Activated CD8-positive, alpha-beta memory T cell treated with anti-CD3 and anti-CD28 coated beads, Interleukin-2, amount 50 U/mL, for 1 hour (primary cell): ENCODE measurements at regions not wholly inside any gene's neighbourhood (a gene's known extent, or its start where the extent isn't known, plus 50 kb on each side); places are given as distances from the start of the nearest gene placed in this dataset.
"Not testable (repeated sequence)": the region's sequence is repeated elsewhere in the genome, so short reads cannot be mapped to it uniquely, and the experiment has no call there.

ENCODE experiments used
- DNase-seq: peaks from one replicate; pipeline ENCODE4 v3.0.0-alpha.2; 2020; ENCODE audit errors: extremely low read depth

DNA sequence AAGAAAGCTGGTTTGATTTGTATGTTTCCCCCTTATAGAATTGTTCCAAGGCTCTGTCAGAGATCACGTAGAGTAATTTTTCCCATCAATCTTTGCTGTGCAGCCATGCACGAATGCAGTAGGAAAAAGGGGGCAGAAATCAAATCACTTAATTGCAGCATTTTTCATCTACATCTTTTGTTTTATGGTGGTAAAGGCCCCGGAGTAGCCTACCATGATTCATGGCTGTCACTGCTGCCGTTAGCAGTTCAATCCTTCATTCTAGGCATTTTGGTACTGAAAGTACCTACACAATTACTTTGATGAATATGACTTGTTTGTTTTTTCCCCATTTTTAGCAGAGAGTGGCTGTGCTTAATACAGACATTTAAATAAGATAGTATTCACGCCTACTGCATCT lies 631.9 kb upstream of the MMS22L start:
- no peak for DNase-seq

DNA sequence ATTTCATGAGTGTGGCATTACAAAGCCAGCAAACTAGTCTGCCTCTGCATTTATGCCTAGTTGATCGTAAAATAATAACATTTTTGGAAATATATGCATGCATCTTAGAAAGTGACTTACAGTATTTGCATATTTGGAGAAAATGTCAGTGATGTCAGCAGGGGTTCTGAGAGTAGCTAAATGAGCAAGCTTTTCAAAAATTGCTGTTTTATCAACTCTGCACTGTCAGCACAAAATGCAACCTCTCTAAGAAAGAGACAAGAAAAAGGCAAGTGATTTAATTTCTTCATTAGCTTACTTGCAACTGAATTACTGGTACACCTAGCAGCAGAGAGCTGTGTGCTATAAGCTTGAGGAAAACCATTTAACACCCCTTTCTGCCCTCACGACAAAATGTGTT lies 632.5 kb upstream of the MMS22L start:
- no peak for DNase-seq

DNA sequence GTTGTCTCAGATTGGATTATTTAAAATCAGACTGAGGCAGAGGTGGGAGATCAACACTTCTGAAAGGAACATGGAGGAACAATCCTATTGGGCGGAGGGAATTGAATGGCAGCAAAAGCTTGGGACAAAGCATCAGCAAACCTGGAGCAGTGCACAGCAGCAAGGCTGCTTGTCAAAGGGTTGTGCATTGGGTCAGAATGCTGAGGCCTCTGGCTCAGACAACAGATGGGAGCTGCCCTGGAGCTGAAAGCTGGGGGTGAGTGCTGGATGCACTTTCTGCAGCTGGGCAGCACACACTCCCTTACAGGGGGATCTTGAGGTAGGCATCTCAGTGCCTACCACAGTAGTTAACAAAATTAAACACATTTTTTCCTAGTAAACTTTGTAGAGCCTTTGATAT lies 634.4 kb upstream of the MMS22L start:
- no peak for DNase-seq

DNA sequence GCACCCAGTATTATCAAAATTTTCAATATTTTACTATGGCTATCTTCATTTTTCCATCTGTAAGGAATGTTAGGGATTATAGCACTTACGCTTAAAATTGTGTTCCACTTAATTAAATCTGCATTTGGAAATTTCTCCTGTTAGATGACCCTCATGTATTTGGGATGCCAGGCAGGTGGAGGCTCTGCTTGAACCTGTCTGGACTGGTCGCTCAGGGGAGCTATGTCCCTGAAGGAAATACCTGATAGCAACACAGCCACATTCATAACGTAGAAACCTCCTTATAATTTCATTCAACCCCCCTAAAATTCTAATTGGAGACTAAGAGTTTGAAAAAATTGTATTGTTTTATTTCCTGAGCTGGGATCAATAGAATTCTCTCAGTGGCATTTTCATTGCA lies 636.0 kb upstream of the MMS22L start:
- DNase-seq, result no peak

DNA sequence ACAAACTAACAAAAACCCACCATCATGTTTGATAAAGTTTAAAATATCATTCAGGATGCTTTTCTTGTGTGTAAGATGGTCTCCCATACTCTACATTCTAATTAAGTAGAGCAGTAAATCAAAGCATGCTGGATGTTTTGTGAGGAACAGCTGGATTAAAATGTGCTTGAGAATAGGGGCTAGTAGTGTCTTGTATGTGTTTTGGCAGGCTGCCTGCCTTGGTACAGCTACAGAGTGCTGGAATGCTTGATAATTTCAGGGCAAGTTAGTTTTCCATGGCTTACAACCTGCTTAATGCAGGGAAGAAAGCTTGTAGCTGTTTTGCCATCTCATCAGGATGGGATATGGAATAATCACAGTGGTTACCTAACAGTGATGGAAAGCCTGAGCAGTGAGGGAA lies 636.6 kb upstream of the MMS22L start:
- no peak for DNase-seq

DNA sequence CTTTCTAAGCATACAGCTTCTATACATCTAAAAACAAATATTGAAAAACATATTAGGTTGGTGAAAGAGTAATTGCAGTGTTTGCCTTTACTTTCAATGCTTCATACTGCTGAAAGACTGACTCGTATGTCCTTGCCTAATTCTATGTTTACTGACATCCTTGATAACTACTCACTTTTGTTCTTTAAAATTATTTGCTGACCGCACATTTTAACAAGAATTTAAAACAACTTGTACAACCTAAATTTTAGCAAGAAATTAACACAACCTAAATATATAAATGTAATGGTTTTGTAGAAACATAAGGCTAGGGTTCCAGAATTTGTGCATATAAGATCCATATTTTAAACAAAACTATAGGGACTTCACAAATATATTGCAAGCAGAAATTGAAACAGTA lies 640.2 kb upstream of the MMS22L start:
- DNase-seq, result no peak

DNA sequence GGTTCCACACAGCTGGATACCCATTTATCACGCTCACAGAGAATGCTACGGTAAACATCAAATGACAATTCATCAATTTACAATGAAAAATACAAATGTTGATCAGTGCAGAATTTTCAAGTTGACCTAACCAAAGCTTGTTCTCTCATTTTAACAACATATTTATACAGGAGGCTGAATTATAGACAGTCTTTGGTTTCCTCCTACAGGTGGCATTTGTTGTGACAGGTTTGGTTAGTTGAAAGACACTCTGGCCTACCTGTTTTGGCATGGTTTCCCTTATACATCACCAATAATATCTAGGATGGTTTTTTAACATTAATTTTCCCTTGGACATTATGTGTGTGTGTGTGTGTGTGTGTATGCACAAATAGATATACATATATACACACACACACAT lies 642.5 kb upstream of the MMS22L start:
- no peak for DNase-seq

DNA sequence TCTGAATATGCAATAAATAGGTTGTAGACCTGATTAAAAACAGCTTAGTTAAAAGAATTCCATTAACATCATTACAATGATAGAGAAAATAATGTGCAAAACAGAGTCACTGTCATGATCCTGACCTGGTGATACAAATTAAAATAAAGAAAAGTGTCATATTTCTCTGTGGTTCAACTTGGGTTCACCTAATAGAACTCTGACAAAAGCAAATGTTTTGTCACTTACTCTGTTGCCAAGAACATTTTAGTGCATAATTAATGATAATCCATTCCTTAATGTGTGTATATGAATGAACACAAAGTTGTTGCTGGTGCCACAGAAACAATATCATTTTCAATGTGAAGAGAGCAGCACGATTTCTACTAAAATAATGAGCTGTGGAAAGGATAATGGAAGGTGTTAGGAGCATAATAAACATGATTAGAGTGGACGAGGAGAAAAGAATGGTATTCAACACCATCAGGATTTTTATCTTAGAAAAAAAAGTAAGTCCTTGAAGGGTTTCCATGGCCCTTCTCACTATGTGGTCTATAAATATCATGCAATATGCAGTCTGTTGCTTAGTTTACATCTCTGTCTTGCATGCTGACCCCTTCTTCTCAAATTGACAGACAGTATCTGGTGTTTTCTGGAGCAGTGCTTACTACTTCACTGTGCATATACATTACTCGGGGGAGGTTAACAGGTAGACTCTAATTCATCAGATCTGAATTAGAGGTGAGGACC lies 656.6 kb upstream of the MMS22L start:
- no peak for DNase-seq

DNA sequence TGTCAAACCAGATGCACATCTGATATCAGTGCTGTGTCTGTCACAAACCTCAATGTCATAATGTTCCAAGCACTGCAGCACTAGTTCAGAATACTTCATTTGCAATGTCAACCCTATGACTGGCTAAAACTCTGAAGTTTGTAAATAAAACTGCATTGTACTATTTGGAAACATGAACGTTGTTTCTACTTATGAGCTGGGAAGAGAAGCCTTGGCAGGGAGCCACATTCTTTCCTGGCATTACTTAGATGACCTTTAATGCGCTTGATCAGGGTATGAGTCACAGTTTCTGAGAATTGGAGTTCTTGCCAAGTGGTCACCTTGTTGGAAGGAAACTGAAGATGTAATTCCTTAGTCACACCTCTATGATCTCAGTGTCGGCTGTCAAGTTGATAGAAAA lies 664.8 kb upstream of the MMS22L start:
- DNase-seq, result no peak

DNA sequence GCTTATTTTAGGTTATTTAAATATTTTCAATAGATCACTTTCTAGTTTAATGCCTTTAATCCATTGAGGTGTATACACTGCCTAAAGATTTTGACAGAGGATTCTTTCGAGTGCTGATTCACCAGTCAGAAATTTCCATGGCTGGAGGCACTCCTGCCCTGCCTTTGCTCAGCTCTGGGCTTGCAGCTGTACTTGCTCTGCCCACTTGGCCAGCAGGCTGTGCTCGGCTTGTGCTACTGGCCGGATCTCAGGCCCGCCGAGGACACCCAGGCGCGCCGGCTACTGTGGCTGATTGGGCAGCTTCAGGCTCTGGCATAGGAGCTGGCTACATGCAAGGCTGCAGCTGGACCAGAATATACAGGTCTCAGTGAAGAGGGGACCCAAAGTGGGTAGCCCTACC lies 675.1 kb upstream of the MMS22L start:
- DNase-seq, result no peak

DNA sequence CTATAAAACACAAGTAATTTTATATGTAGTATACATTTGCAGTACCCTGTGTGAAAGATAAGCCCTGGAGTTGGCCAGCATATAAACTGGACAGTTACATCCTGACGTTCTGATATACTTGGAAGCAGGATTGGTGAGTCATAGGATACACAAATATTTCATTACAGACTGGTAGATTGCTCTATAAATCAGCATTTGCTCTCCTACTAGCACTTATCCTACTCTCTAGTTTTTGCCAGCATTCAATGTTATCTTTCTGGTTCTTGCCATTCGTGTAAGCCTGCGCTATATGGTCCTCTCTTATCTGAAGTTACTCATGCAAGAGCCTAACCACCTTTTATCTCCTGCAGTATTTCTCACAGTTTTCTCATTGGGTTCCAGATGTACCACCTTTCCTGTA lies 680.2 kb upstream of the MMS22L start:
- no peak for DNase-seq

DNA sequence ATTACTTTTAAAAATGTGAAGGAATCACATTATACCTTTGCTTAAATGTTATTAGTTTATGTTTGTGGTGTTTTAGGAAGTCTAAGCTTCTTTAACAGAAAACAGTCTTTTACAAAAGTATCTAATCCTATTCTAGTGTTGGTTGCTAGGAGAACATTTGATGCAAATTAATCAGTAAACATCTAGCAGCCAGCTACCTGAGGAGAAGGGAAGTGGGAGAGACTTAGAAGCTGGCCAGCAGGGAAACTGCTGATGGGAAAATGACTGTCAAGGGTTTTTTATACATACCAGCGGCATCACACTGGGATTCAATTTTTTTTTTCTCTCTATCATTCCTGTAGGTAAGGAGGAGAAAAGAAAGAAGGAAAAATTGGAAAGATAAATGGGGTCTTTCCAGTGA lies 686.0 kb upstream of the MMS22L start:
- no peak for DNase-seq

DNA sequence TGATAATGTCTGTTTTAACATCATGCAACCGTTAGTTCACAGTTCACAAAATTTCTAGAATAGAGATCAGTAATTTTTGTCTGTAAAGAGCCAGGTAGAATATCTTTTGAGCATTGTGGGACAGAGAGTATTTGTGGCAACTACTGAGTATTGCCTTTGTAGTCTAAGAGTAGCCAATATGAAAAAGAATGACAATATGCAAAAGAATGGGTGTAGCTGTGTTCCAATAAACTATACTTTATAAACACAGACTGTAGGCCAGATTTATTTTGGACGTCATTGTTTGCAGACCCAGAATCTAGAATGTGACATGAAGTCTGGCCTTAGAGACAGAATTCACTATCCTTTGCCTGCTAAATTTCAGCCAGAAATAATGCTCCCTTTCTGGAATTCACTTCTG lies 694.1 kb upstream of the MMS22L start:
- no peak for DNase-seq

DNA sequence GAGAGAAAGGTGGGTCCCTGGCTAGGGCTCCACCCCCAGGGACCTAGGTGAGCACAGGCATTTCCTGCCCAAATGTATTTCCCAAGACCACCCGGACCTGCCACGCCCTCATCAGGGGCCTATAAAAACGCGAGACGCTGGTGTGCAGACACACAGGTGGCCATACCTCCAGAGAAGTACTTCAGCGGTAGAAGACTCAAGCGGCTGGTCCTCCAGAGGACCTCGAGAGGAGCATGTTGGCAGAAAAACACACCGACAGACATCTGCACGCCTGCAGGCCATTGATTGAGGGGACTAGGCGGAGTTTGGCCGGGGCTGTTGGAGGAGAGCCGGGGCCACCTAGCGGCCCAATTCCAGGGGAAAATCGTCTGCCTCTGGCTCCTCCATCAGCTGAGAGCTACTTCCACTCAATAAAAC lies 695.8 kb upstream of the MMS22L start:
- no peak for DNase-seq

DNA sequence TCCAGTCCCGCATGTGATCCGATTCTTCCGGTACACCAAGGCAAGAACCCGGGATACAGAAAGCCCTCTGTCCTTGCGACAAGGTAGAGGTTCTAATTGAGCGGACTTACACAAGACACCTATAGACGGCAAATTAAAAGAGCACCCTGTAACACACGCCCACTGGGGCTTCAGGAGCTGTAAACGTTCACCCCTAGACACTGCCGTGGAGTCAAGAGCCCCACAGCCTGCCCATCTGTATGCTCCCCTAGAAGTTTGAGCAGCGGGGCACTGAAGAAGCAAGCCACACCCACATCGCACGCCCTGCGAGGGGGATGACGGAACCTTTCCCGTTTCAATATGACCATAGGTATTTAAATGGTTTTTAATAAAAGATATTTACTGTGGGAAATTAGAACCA lies 696.3 kb upstream of the MMS22L start:
- DNase-seq, result not testable (repeated sequence)

DNA sequence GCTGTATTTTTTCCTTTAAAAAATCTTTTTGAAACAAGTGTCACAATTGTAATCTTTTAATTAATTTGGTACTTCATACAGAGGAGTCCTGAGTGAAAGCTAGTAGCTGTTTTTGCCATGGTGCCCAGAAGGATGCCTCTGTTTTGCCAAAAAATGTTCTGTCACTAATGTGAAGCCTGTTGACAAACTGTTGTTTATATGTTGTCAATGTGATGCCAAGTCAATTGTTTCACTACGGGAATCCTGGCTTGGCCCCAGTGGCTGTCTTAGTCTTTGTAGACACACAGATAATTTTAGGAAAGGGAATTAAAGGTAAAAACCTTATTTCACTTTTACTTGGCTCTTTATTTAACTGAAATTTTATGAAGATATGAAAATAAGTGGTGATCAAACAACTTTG lies 706.4 kb upstream of the MMS22L start:
- no peak for DNase-seq

DNA sequence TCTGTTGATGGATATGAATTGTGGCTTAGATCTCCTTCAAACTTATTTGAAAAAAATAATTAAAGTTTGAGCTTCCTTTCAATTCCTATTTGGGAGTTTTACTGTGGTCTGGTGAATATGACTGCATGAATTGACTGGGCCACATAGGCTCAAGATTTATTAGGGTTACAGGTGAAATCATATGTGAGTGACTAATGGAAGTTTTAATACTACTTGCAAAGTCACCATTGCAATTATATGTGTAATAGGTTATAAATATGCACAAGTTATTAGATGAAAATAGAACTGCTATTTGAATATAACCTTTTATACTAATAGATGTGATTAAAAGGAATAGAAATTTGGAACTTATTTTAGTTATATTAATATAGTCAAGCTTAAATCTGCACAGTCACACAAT lies 712.1 kb upstream of the MMS22L start:
- no peak for DNase-seq

DNA sequence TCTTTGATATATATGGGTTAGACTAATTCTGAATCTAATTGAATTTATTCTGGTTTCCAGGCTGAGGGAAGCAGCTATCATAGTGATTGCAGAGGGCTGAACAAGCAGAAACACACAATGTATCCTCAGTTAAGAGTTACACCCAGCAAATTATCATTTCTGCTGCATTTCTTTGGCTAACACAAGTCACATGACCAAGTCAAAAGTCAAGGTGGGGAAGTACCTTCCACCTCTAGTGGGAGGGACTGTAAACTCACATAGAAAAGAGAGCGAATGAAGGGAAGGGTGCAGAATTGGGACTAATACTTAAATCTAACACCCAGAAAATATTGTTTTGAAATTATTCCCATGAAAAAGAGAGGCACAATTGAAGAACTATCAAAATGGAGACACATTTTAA lies 719.7 kb upstream of the MMS22L start:
- DNase-seq, result no peak

DNA sequence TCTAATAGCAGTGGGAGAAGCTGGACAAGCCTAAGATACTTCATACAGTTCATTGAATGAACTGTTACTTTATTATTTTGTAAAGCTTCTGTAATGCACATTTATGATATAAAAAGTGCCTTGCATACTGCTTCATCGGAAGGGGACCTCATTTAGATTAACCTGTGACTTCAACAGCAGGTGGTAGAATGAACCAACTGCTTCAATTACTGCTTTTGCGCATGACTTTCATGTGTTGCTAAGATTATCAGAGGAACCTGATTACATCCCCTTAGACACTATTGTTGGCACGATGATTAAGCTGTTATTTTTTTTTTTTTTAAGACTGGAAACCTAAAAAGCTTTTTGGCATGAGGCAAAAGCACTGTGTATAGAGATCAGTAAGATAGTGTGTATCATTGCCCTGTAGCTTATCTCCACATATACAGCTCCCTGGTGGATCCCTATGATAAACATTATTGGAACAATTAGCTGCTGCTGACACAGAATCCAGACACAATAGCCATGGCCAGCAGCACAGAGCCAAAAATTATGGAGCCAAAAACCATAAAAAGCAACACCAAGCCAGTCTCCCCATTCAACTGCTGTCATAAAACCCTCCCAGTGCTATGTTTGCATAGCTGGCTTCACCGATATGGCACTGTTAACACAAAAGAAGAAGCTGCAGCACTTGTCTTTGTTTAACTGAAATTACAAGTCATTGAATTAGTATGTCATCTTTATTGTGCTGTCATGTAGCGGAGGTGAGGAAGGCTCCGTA lies 731.6 kb upstream of the MMS22L start:
- no peak for DNase-seq

DNA sequence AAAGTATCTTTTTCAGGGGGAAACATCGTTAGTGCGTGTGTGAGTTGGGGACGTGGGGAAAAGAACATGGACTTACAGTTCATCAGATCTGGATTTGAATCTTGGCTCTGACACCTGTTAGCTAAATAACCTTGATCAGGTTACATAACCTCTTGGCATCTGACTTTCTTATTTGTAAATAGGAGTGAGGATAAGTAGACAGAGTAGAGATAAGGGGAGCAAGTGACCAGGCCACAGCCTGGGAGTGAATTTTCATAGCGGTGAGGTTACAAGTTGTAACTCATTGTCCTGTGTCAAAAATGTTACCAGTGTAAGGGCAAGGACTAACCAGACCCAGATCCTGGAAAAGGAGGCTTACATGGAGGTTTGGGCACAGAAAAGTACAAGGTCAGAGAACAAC lies 733.5 kb upstream of the MMS22L start:
- DNase-seq, result no peak

DNA sequence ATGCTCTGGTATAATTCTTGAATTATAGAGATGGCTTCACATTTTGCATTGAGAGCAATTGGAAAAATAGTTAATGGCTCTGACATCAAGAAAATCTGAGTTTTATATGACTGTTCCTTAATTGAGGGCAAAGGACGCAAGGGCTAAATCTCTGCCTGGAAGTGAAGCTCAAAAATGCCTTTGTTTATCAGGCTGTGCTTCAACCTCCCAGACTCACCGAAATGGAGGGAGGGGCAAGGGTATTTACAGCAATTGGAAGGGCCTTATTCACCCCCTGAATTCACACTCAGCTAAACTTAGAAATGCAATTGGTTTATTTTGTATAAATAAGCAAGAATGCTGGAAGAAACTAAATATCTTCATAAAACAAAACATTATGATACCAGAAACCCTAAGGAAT lies 737.2 kb upstream of the MMS22L start:
- no peak for DNase-seq

DNA sequence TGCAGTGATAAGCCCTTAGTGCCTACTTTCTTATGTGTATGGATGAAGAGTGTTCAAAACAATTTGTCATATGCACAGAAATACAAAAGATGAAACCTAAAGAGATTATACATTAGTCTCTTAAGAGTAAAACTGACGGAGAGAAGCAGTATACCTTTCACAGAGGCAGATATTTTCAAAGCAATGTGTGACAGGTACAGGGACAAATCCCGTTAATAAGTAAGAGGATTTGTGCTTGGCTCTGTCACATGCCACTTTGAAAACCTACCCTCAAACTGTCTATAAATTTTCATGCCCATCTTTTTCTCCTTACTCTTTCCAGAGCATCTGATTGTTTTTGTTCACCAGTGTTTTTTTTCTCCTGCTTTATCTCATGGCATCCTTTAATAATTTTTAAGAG lies 741.3 kb upstream of the MMS22L start:
- no peak for DNase-seq

DNA sequence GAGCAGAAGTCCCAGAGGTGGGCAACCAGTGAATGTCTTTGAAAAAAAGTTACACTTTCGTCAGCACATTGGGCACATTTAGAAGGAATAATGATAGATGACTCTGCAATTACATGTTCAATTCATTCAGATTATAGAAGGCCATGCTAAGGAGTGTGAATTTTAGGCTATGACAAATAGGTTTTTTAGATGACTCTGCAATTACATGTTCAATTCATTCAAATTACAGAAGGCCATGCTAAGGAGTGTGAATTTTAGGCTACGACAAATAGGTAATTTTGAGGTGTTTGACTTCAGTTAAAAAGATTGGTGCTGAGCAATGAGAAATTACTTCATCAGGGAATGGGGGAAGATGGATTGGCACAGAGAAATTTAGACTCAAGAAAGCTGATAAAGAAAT lies 744.9 kb upstream of the MMS22L start:
- DNase-seq, result no peak

DNA sequence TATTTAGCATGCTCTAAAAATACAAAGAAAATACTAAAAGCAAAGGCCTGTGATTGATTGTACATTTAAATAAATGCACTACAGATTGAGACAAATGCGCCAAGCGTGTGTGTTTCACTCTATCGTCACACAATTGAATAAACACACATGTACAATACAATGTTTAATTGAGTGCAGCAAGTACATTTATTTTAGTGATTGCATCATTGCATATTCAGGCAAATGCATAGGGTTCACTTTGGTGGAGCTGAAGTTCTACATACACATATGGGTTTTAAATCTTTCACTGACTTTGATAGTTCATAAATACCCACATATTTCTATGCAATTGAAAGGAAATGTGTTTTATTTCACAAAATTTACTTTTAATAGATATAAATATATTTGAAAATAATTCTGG lies 750.6 kb upstream of the MMS22L start:
- no peak for DNase-seq
